HEK293 (cell line): ENCODE measurements at regions not wholly inside any gene's neighbourhood (a gene's known extent, or its start where the extent isn't known, plus 50 kb on each side); places are given as distances from the start of the nearest gene placed in this dataset.

Experiments used
- CTCF ChIA-PET: fragments of 350-600 bp; formaldehyde crosslinking; extraction: SDS; loops from one replicate; lab custom pipeline; 2021; ENCODE audit warnings: antibody characterized with exemption; lab: Yijun Ruan, JAX
- POLR2A ChIA-PET: fragments of 300-600 bp; formaldehyde crosslinking; extraction: SDS; loops from one replicate; lab custom pipeline; 2020; ENCODE audit warnings: antibody characterized with exemption, inconsistent platforms; lab: Yijun Ruan, JAX
- H3K27ac ChIP-seq: fragments of 200-500 bp; sonication (Bioruptor generic); 2 replicates; pipeline ENCODE4 v1.5.1; 2014; ENCODE audit warnings: low read depth, low read length, control low read depth, inconsistent platforms; ENCODE audit errors: extremely low read depth
- H3K36me3 ChIP-seq, 2 experiments: fragments of 200-500 bp in 1 of 2; sonication (Bioruptor generic) in 1 of 2; 1 replicate in 1 of 2; 2 replicates in 1 of 2; pipeline ENCODE4 v1.5.1; 2014 to 2017; ENCODE audit warnings: inconsistent platforms in 2 of 2, low read length in 2 of 2; ENCODE audit not compliant: control insufficient read depth in 2 of 2, insufficient read depth in 1 of 2
- H3K4me1 ChIP-seq: fragments of 200-500 bp; sonication (Bioruptor generic); 2 replicates; pipeline ENCODE4 v1.5.1; 2014; ENCODE audit warnings: mild to moderate bottlenecking, low read length, inconsistent platforms; ENCODE audit not compliant: control insufficient read depth, insufficient read depth
- H3K4me3 ChIP-seq: 2 replicates; pipeline ENCODE4 v1.5.1; 2011; ENCODE audit warnings: low read depth, mild to moderate bottlenecking, control low read depth, low read length, moderate library complexity
- H3K9me3 ChIP-seq: fragments of 200-500 bp; sonication (Bioruptor generic); 2 replicates; pipeline ENCODE4 v1.5.1; 2014; ENCODE audit warnings: low read depth, low read length, inconsistent platforms; ENCODE audit not compliant: control insufficient read depth, insufficient read depth
- HIC1 ChIP-seq: fragments of 450-650 bp; formaldehyde crosslinking; IDR thresholded peaks from 2 replicates; pipeline ENCODE4 v1.5.1; 2016; ENCODE audit warnings: missing biosample characterization, missing genetic modification characterization
- KLF8 ChIP-seq: fragments of 450-650 bp; formaldehyde crosslinking; IDR thresholded peaks from 2 replicates; pipeline ENCODE4 v1.5.1; 2016; ENCODE audit warnings: missing biosample characterization, missing genetic modification characterization
- PRDM2 ChIP-seq: fragments of 450-650 bp; formaldehyde crosslinking; IDR thresholded peaks from 2 replicates; pipeline ENCODE4 v1.5.1; 2016; ENCODE audit warnings: missing biosample characterization, missing genetic modification characterization, borderline replicate concordance
- TRIM28 ChIP-seq: IDR thresholded peaks from 2 replicates; pipeline ENCODE4 v1.6.1; 2011; ENCODE audit warnings: low read length, control low read depth, borderline replicate concordance
- ZBTB49 ChIP-seq: fragments of 450-650 bp; formaldehyde crosslinking; IDR thresholded peaks from 2 replicates; pipeline ENCODE4 v1.5.1; 2016; ENCODE audit warnings: missing biosample characterization, missing genetic modification characterization, low read depth
- ZNF140 ChIP-seq: fragments of 450-650 bp; formaldehyde crosslinking; IDR thresholded peaks from 2 replicates; pipeline ENCODE4 v1.5.1; 2016; ENCODE audit warnings: missing biosample characterization, missing genetic modification characterization
- ZNF214 ChIP-seq: fragments of 450-650 bp; formaldehyde crosslinking; IDR thresholded peaks from 2 replicates; pipeline ENCODE4 v1.5.1; 2017; ENCODE audit warnings: missing biosample characterization, mild to moderate bottlenecking, missing genetic modification characterization, borderline replicate concordance
- ZNF350 ChIP-seq: fragments of 450-650 bp; formaldehyde crosslinking; IDR thresholded peaks from 2 replicates; pipeline ENCODE4 v1.5.0; 2017; ENCODE audit warnings: missing biosample characterization, mild to moderate bottlenecking, missing genetic modification characterization
- ZNF433 ChIP-seq: fragments of 450-650 bp; formaldehyde crosslinking; IDR thresholded peaks from 2 replicates; pipeline ENCODE4 v1.5.1; 2016; ENCODE audit warnings: missing biosample characterization, missing genetic modification characterization, low read depth
- ZNF501 ChIP-seq: fragments of 450-650 bp; formaldehyde crosslinking; IDR thresholded peaks from 2 replicates; pipeline ENCODE4 v1.5.1; 2016; ENCODE audit warnings: missing biosample characterization, missing genetic modification characterization
- ZNF514 ChIP-seq: fragments of 450-650 bp; formaldehyde crosslinking; IDR thresholded peaks from 2 replicates; pipeline ENCODE4 v1.5.1; 2016; ENCODE audit warnings: missing biosample characterization, missing genetic modification characterization
- ZNF585B ChIP-seq: fragments of 450-650 bp; formaldehyde crosslinking; IDR thresholded peaks from 2 replicates; pipeline ENCODE4 v1.5.1; 2016; ENCODE audit warnings: missing biosample characterization, missing genetic modification characterization
- ZNF660 ChIP-seq: fragments of 450-650 bp; IDR thresholded peaks from 2 replicates; pipeline ENCODE4 v1.5.1; 2018; ENCODE audit warnings: missing biosample characterization, mild to moderate bottlenecking, missing genetic modification characterization
- ZNF664 ChIP-seq: fragments of 450-650 bp; formaldehyde crosslinking; IDR thresholded peaks from 2 replicates; pipeline ENCODE4 v1.5.1; 2016; ENCODE audit warnings: missing biosample characterization, missing genetic modification characterization
- ZNF670 ChIP-seq: fragments of 450-650 bp; formaldehyde crosslinking; IDR thresholded peaks from 2 replicates; pipeline ENCODE4 v1.5.1; 2016; ENCODE audit warnings: missing biosample characterization, missing genetic modification characterization, low read depth
- ZNF707 ChIP-seq: fragments of 450-650 bp; formaldehyde crosslinking; IDR thresholded peaks from 2 replicates; pipeline ENCODE4 v1.5.1; 2016; ENCODE audit warnings: missing biosample characterization, missing genetic modification characterization
- ZNF777 ChIP-seq: fragments of 450-650 bp; formaldehyde crosslinking; IDR thresholded peaks from 2 replicates; pipeline ENCODE4 v1.5.1; 2017; ENCODE audit warnings: missing biosample characterization, missing genetic modification characterization, borderline replicate concordance

GRCh38 chr15:33256874-33257273 is 53.9 kb upstream of the RYR3 start:
- Histone ChIP-seq H3K9me3 (no peaks in the 10 kb centered on the region), H3K36me3 (no peaks in the 10 kb centered on the region), H3K27ac (no peak overlapping the region), H3K4me3 (no peak overlapping the region), H3K4me1 (no peaks in the 10 kb centered on the region)
- CTCF ChIA-PET = interaction anchor here (1.5 kb wide), 1 partner anchor 36 kb away, joined by 4 read pairs; no protein-coding TSS in a partner anchor
- POLR2A ChIA-PET = no interaction called here
- TF ChIP-seq ZNF664 = no peak
- no peak for TF ChIP-seq KLF8 (tag by site-specific recombination)
- TF ChIP-seq ZNF585B (tag by site-specific recombination) = no peak
- no peak for TF ChIP-seq ZNF214
- TF ChIP-seq ZNF660 (tag by site-specific recombination) = no peak
- TF ChIP-seq PRDM2 (tag by site-specific recombination) = no peak
- no peak for TF ChIP-seq ZNF140 (tag by site-specific recombination)
- TF ChIP-seq ZNF514 (tag by site-specific recombination) = no peak
- TF ChIP-seq TRIM28 = no peak
- TF ChIP-seq ZNF350 (tag by site-specific recombination) = no peak
- no peak for TF ChIP-seq ZNF501
- TF ChIP-seq ZBTB49 = no peak
- TF ChIP-seq HIC1 (tag by site-specific recombination) = no peak
- no peak for TF ChIP-seq ZNF670 (tag by site-specific recombination)
- TF ChIP-seq ZNF433 (tag by site-specific recombination) = no peak
- TF ChIP-seq ZNF777 (tag by site-specific recombination) = no peak
- no peak for TF ChIP-seq ZNF707 (tag by site-specific recombination)
